ENCODE measurements at regions not wholly inside any gene's neighbourhood (a gene's known extent, or its start where the extent isn't known, plus 50 kb on each side); places are given as distances from the start of the nearest gene placed in this dataset.
"Not testable (repeated sequence)": the region's sequence is repeated elsewhere in the genome, so short reads cannot be mapped to it uniquely, and the experiment has no call there.

GRCh38 chr1:101595881-101596374 is 359.1 kb downstream of the S1PR1 start:
- intact Hi-C loops (cut with micrococcal nuclease; ENCODE audit: unreplicated experiment), result loop anchor here (10.0 kb wide), 1 partner anchor 61 kb away; no protein-coding TSS in a partner anchor
- no peak overlapping the region for H3K27ac ChIP-seq (ENCODE audit: extremely low read length, insufficient read depth, low read length)

GRCh38 chr1:101600615-101601014 is 363.8 kb downstream of the S1PR1 start:
- ATAC-seq; CTCF ChIA-PET (ENCODE audit: low intra/inter-chr PET ratio, low total read pairs); H3K4me3 ChIP-seq (replicated peaks in 1 of 3; ENCODE audit: insufficient read depth in 1 of 3, low read depth in 2 of 3, low read length in 3 of 3); H2AFZ ChIP-seq (ENCODE audit: low read length); BruUV-seq (replicated peaks); POLR2A ChIA-PET; FAIRE-seq; intact Hi-C loops (cut with micrococcal nuclease; ENCODE audit: unreplicated experiment); H3K79me2 ChIP-seq (ENCODE audit: insufficient read depth, low read length); DNase-seq (ENCODE audit: low spot score); H3K4me1 ChIP-seq (ENCODE audit: insufficient read depth, low read length); in situ Hi-C loops (cut with HindIII; ENCODE audit: extremely low pct_ligation_motif_present, low pct_unique_long_range_greater_than_20kb); H3K9ac ChIP-seq (ENCODE audit: insufficient read depth, low read depth, low read length); H3K36me3 ChIP-seq (replicated peaks in 1 of 2; ENCODE audit: control insufficient read depth in 1 of 2, insufficient read depth in 2 of 2, low read length in 2 of 2); H4K20me1 ChIP-seq (ENCODE audit: insufficient read depth, low read length); H3K27me3 ChIP-seq (ENCODE audit: control insufficient read depth in 1 of 2, insufficient read depth in 2 of 2, low read length in 2 of 2); H3K9me3 ChIP-seq (ENCODE audit: low read length); H3K4me2 ChIP-seq (ENCODE audit: low read depth, low read length); H3K27ac ChIP-seq (ENCODE audit: extremely low read length, insufficient read depth, low read length): not testable (repeated sequence)
- WGBS (ENCODE audit: low lambda C conversion rate), result 14% methylated on average over 5 of the region's 5 CpGs

More at GRCh38 chr1:101595881-101596374, 359.1 kb downstream of the S1PR1 start:
- no peaks in the 10 kb centered on the region for H3K9me3 ChIP-seq (ENCODE audit: low read length)
- no peaks in the 10 kb centered on the region for H3K27me3 ChIP-seq (ENCODE audit: control insufficient read depth in 1 of 2, insufficient read depth in 2 of 2, low read length in 2 of 2)
- H3K9ac ChIP-seq (ENCODE audit: insufficient read depth, low read depth, low read length), result no peak overlapping the region
- H3K4me3 ChIP-seq (replicated peaks in 1 of 3; ENCODE audit: insufficient read depth in 1 of 3, low read depth in 2 of 3, low read length in 3 of 3), result no peak overlapping the region
- no peak overlapping the region for H3K4me2 ChIP-seq (ENCODE audit: low read depth, low read length)
- ChIA-PET CTCF (ENCODE audit: low intra/inter-chr PET ratio, low total read pairs) (no interaction called here), POLR2A (no interaction called here)
- no peak for ATAC-seq
- no TSS peak for BruUV-seq (replicated peaks)
- 0% methylated on average over 2 of the region's 2 CpGs for WGBS (ENCODE audit: low lambda C conversion rate)
- in situ Hi-C loops (cut with HindIII; ENCODE audit: extremely low pct_ligation_motif_present, low pct_unique_long_range_greater_than_20kb), result no loop called here
- TF ChIP-seq ARNT2 (CRISPR knock-in tag; IDR thresholded peaks at IDR 0.05; ENCODE audit: low read depth) (no peak), ZNF33A (CRISPR knock-in tag; IDR thresholded peaks at IDR 0.05; ENCODE audit: borderline replicate concordance) (no peak), MAZ (IDR thresholded peaks at IDR 0.05; ENCODE audit: borderline replicate concordance, low read depth, low read length) (no peak), MAZ (CRISPR knock-in tag; IDR thresholded peaks at IDR 0.05; ENCODE audit: low read depth) (no peak), ZNF510 (CRISPR knock-in tag; IDR thresholded peaks at IDR 0.05; ENCODE audit: low read depth) (no peak), GRHL1 (CRISPR knock-in tag; conservative IDR thresholded peaks at IDR 0.05) (no peak)
- TF ChIP-seq, protein P1, sequence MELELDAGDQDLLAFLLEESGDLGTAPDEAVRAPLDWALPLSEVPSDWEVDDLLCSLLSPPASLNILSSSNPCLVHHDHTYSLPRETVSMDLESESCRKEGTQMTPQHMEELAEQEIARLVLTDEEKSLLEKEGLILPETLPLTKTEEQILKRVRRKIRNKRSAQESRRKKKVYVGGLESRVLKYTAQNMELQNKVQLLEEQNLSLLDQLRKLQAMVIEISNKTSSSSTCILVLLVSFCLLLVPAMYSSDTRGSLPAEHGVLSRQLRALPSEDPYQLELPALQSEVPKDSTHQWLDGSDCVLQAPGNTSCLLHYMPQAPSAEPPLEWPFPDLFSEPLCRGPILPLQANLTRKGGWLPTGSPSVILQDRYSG (CRISPR knock-in tag; IDR thresholded peaks at IDR 0.05), result no peak
- H3K4me1 ChIP-seq (ENCODE audit: insufficient read depth, low read length), result no peaks in the 10 kb centered on the region
- no peaks in the 10 kb centered on the region for H3K36me3 ChIP-seq (replicated peaks in 1 of 2; ENCODE audit: control insufficient read depth in 1 of 2, insufficient read depth in 2 of 2, low read length in 2 of 2)
- no peaks in the 10 kb centered on the region for H3K79me2 ChIP-seq (ENCODE audit: insufficient read depth, low read length)
- DNase-seq (ENCODE audit: low spot score), result no peak
- H4K20me1 ChIP-seq (ENCODE audit: insufficient read depth, low read length), result no peaks in the 10 kb centered on the region
- no peak for FAIRE-seq
- no peak overlapping the region for H2AFZ ChIP-seq (ENCODE audit: low read length)

Data from HepG2 (cell line).